Neural progenitor cell (in vitro differentiated cells): ENCODE measurements at regions not wholly inside any gene's neighbourhood (a gene's known extent, or its start where the extent isn't known, plus 50 kb on each side); places are given as distances from the start of the nearest gene placed in this dataset.

Experiments used
- DNase-seq: peaks from one replicate; pipeline ENCODE4 v3.0.0-alpha.2; 2016; ENCODE audit warnings: low spot score
- H2AFZ ChIP-seq: fragments of 200-600 bp; sonication (generic); replicated peaks from 2 replicates; pipeline ENCODE4 v1.6.1; 2016; ENCODE audit warnings: antibody characterized with exemption
- H3F3A ChIP-seq: fragments of 200-600 bp; sonication (generic); 2 replicates; pipeline ENCODE4 v1.6.1; 2016; ENCODE audit warnings: antibody characterized with exemption, low read depth
- H3K27ac ChIP-seq: fragments of 200-600 bp; sonication (generic); 2 replicates; pipeline ENCODE4 v1.5.1; 2016; ENCODE audit warnings: mild to moderate bottlenecking
- H3K27me3 ChIP-seq: fragments of 200-600 bp; sonication (generic); 2 replicates; pipeline ENCODE4 v1.6.1; 2016; ENCODE audit warnings: mild to moderate bottlenecking, moderate library complexity
- H3K36me3 ChIP-seq: fragments of 200-600 bp; sonication (generic); 2 replicates; pipeline ENCODE4 v1.5.1; 2016
- H3K4me1 ChIP-seq: fragments of 200-600 bp; sonication (generic); 2 replicates; pipeline ENCODE4 v1.6.1; 2016; ENCODE audit warnings: mixed run types
- H3K4me2 ChIP-seq: fragments of 200-600 bp; sonication (generic); 2 replicates; pipeline ENCODE4 v1.6.1; 2016
- H3K4me3 ChIP-seq: fragments of 200-600 bp; sonication (generic); 2 replicates; pipeline ENCODE4 v1.5.1; 2016
- H3K79me2 ChIP-seq: fragments of 200-600 bp; sonication (generic); 2 replicates; pipeline ENCODE4 v1.6.1; 2016; ENCODE audit warnings: low read depth
- H3K9ac ChIP-seq: fragments of 200-600 bp; sonication (generic); 2 replicates; pipeline ENCODE4 v1.6.1; 2016
- H3K9me3 ChIP-seq: fragments of 200-600 bp; sonication (generic); 2 replicates; pipeline ENCODE4 v1.5.1; 2016; ENCODE audit warnings: low read depth
- H4K20me1 ChIP-seq: fragments of 200-600 bp; sonication (generic); 2 replicates; pipeline ENCODE4 v1.6.1; 2016; ENCODE audit warnings: low read depth
- H3K27ac Mint-ChIP-seq: 3 replicates; pipeline ENCODE4 v1.8.0; 2021; ENCODE audit warnings: mixed read lengths
- H3K27me3 Mint-ChIP-seq: 2 replicates; pipeline ENCODE4 v1.8.0; 2022; ENCODE audit warnings: low read depth, mild to moderate bottlenecking, inconsistent platforms, moderate library complexity, mixed read lengths; ENCODE audit not compliant: insufficient read depth
- H3K36me3 Mint-ChIP-seq: 3 replicates; pipeline ENCODE4 v1.8.0; 2021; ENCODE audit warnings: mixed read lengths
- H3K4me1 Mint-ChIP-seq: 3 replicates; pipeline ENCODE4 v1.8.0; 2021; ENCODE audit warnings: mixed read lengths
- H3K4me3 Mint-ChIP-seq: 3 replicates; pipeline ENCODE4 v1.8.0; 2021; ENCODE audit warnings: mild to moderate bottlenecking, moderate library complexity, mixed read lengths
- H3K9me3 Mint-ChIP-seq: 3 replicates; pipeline ENCODE4 v1.8.0; 2020; ENCODE audit warnings: mixed read lengths
- CTCF ChIP-seq: fragments of 200-600 bp; sonication (generic); IDR thresholded peaks from 2 replicates; pipeline ENCODE4 v1.5.1; 2017; ENCODE audit warnings: antibody characterized with exemption, mild to moderate bottlenecking
- EZH2 ChIP-seq: fragments of 200-600 bp; sonication (generic); IDR thresholded peaks from 2 replicates; pipeline ENCODE4 v1.6.1; 2017; ENCODE audit warnings: antibody characterized with exemption, mild to moderate bottlenecking, moderate library complexity
- EZH2phosphoT487 ChIP-seq: fragments of 200-600 bp; sonication (generic); IDR thresholded peaks from 2 replicates; pipeline ENCODE4 v1.6.1; 2017; ENCODE audit warnings: antibody characterized with exemption

- Histone ChIP-seq H3K27me3 (no peaks in the 10 kb centered on the region), H2AFZ (no peak overlapping the region), H3K4me1 (peaks cover 30% of the 10 kb centered on the region), H3K79me2 (no peaks in the 10 kb centered on the region), H3K27ac (no peak overlapping the region), H3K9ac (no peak overlapping the region), H3K9me3 (no peaks in the 10 kb centered on the region), H3K4me2 (no peak overlapping the region), H3F3A (peaks cover 22% of the 10 kb centered on the region), H3K36me3 (no peaks in the 10 kb centered on the region), H3K4me3 (no peak overlapping the region), H4K20me1 (no peaks in the 10 kb centered on the region)
- no peaks in the 10 kb centered on the region for H3K36me3 Mint-ChIP-seq
- H3K27me3 Mint-ChIP-seq = peaks cover 5% of the 10 kb centered on the region
- H3K27ac Mint-ChIP-seq = peak overlapping the region; percentile 17
- H3K9me3 Mint-ChIP-seq = peaks cover 7% of the 10 kb centered on the region
- H3K4me1 Mint-ChIP-seq = peaks cover 36% of the 10 kb centered on the region
- DNase-seq = no peak
- TF ChIP-seq EZH2phosphoT487 = no peak
- no peak for TF ChIP-seq EZH2
- TF ChIP-seq CTCF = no peak
- H3K4me3 Mint-ChIP-seq = no peak overlapping the region
These were observed 139.9 kb upstream of the ATP6AP2 start for GRCh38 chrX:40440866-40441265.

GRCh38 chrX:40439625-40440532 lies 140.9 kb upstream of the ATP6AP2 start:
- no peaks in the 10 kb centered on the region for H3K36me3 ChIP-seq
- peaks cover 27% of the 10 kb centered on the region for H3K4me1 ChIP-seq
- Mint-ChIP-seq H3K4me3 (no peak overlapping the region), H3K36me3 (no peaks in the 10 kb centered on the region), H3K4me1 (peaks cover 33% of the 10 kb centered on the region), H3K27ac (no peak overlapping the region), H3K27me3 (peaks cover 7% of the 10 kb centered on the region), H3K9me3 (peaks cover 7% of the 10 kb centered on the region)
- H3K27ac ChIP-seq = no peak overlapping the region
- no peak for DNase-seq
- H3K9ac ChIP-seq = no peak overlapping the region
- H4K20me1 ChIP-seq = no peaks in the 10 kb centered on the region
- no peak overlapping the region for H3K4me3 ChIP-seq
- H3K4me2 ChIP-seq = no peak overlapping the region
- no peak overlapping the region for H2AFZ ChIP-seq
- no peaks in the 10 kb centered on the region for H3K9me3 ChIP-seq
- H3K79me2 ChIP-seq = no peaks in the 10 kb centered on the region
- peaks cover 12% of the 10 kb centered on the region for H3F3A ChIP-seq
- TF ChIP-seq CTCF (no peak), EZH2phosphoT487 (no peak), EZH2 (no peak)
- no peaks in the 10 kb centered on the region for H3K27me3 ChIP-seq

- Histone ChIP-seq H3K4me1 (peaks cover 8% of the 10 kb centered on the region), H3K27me3 (no peaks in the 10 kb centered on the region), H3F3A (no peaks in the 10 kb centered on the region), H3K9ac (no peak overlapping the region), H3K36me3 (no peaks in the 10 kb centered on the region), H3K9me3 (no peaks in the 10 kb centered on the region), H3K4me3 (no peak overlapping the region), H4K20me1 (no peaks in the 10 kb centered on the region), H3K27ac (no peak overlapping the region), H3K4me2 (no peak overlapping the region), H3K79me2 (no peaks in the 10 kb centered on the region), H2AFZ (no peak overlapping the region)
- no peaks in the 10 kb centered on the region for H3K36me3 Mint-ChIP-seq
- no peak overlapping the region for H3K27ac Mint-ChIP-seq
- TF ChIP-seq CTCF (no peak), EZH2 (no peak), EZH2phosphoT487 (no peak)
- no peak overlapping the region for H3K4me3 Mint-ChIP-seq
- DNase-seq = no peak
- H3K27me3 Mint-ChIP-seq = peaks cover 9% of the 10 kb centered on the region
- peaks cover 22% of the 10 kb centered on the region for H3K4me1 Mint-ChIP-seq
- H3K9me3 Mint-ChIP-seq = peaks cover 13% of the 10 kb centered on the region
These were observed 143.4 kb upstream of the ATP6AP2 start for GRCh38 chrX:40437348-40437747.
